ENCODE measurements at regions not wholly inside any gene's neighbourhood (a gene's known extent, or its start where the extent isn't known, plus 50 kb on each side); places are given as distances from the start of the nearest gene placed in this dataset.

DNA sequence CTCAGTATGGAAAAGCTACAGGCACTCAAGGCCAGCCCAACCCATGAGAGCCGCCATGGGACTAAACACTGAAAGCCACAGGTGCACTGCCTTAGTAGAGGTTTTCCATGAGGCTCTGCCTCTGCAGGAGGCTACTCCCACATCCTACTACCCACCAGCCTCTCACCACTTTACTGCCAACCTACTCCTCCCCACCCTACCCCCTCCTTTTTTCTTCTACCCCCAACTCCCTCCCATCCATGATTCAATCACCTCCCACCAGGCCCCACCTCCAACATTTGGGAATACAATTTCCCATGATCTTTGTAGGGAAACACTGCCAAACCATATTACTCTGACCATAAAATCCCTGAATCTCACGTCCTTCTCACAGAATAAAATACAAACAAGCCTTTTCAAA lies 101.6 kb upstream of the CTSV start:
- no peak for TF ChIP-seq POU5F1 (IDR thresholded peaks at IDR 0.05; ENCODE audit: low read depth, low read length)
- TF ChIP-seq, protein P1, sequence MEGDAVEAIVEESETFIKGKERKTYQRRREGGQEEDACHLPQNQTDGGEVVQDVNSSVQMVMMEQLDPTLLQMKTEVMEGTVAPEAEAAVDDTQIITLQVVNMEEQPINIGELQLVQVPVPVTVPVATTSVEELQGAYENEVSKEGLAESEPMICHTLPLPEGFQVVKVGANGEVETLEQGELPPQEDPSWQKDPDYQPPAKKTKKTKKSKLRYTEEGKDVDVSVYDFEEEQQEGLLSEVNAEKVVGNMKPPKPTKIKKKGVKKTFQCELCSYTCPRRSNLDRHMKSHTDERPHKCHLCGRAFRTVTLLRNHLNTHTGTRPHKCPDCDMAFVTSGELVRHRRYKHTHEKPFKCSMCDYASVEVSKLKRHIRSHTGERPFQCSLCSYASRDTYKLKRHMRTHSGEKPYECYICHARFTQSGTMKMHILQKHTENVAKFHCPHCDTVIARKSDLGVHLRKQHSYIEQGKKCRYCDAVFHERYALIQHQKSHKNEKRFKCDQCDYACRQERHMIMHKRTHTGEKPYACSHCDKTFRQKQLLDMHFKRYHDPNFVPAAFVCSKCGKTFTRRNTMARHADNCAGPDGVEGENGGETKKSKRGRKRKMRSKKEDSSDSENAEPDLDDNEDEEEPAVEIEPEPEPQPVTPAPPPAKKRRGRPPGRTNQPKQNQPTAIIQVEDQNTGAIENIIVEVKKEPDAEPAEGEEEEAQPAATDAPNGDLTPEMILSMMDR (IDR thresholded peaks at IDR 0.05; ENCODE audit: control extremely low read depth in 1 of 3, insufficient read depth in 1 of 3, low read depth in 1 of 3, low read length in 3 of 3) = no peak
- no peak for TF ChIP-seq CBX8 (IDR thresholded peaks at IDR 0.05; ENCODE audit: borderline replicate concordance, low read depth, low read length)
- TF ChIP-seq CREB1 (IDR thresholded peaks at IDR 0.05) = no peak
- TF ChIP-seq GABPA (IDR thresholded peaks at IDR 0.05; ENCODE audit: borderline replicate concordance, insufficient read depth, low read length) = no peak

All from H1 (cell line).